ENCODE measurements at regions not wholly inside any gene's neighbourhood (a gene's known extent, or its start where the extent isn't known, plus 50 kb on each side); places are given as distances from the start of the nearest gene placed in this dataset.

GRCh38 chr17:11130367-11130766 lies 110.6 kb upstream of the SHISA6 start:
- TF ChIP-seq CTCF (IDR thresholded peaks at IDR 0.05; ENCODE audit: low read depth, low read length, missing input control) (no peak), TAF1 (conservative IDR thresholded peaks at IDR 0.05) (no peak), REST (IDR thresholded peaks at IDR 0.05) (no peak), YY1 (IDR thresholded peaks at IDR 0.05) (no peak), MAX (IDR thresholded peaks at IDR 0.05) (no peak), SP1 (IDR thresholded peaks at IDR 0.05) (no peak), ATF3 (IDR thresholded peaks at IDR 0.05) (no peak), RAD21 (IDR thresholded peaks at IDR 0.05) (no peak), JUND (IDR thresholded peaks at IDR 0.05) (no peak), GABPA (IDR thresholded peaks at IDR 0.05 in 1 of 2, conservative IDR thresholded peaks at IDR 0.05 in 1 of 2) (no peak), ZBTB33 (IDR thresholded peaks at IDR 0.05) (no peak), HNF4G (IDR thresholded peaks at IDR 0.05) (no peak)
